Activated T-cell treated with anti-CD3 and anti-CD28 coated beads, Interleukin-2, amount 50 U/mL, for 4 hours (primary cell): ENCODE measurements at regions not wholly inside any gene's neighbourhood (a gene's known extent, or its start where the extent isn't known, plus 50 kb on each side); places are given as distances from the start of the nearest gene placed in this dataset.
A peak's percentile ranks its signal among the peaks of the same experiment; 100 is the strongest.

ENCODE experiments used
- ATAC-seq, 2 donors: fragments of 200-7000 bp; cut with Tn5 transposase; one replicate each; pipeline ENCODE4 v1.10.0; 2021
- DNase-seq: peaks from one replicate; pipeline ENCODE4 v3.0.0-alpha.2; 2020
- H3K27me3 Mint-ChIP-seq: one replicate; pipeline ENCODE4 v1.8.0; 2021; ENCODE audit warnings: low read depth, mixed read lengths
- H3K36me3 Mint-ChIP-seq: one replicate; pipeline ENCODE4 v1.8.0; 2022; ENCODE audit warnings: mixed read lengths; ENCODE audit not compliant: insufficient read depth
- H3K4me1 Mint-ChIP-seq: one replicate; pipeline ENCODE4 v1.8.0; 2021; ENCODE audit warnings: low read depth, mixed read lengths
- H3K4me3 Mint-ChIP-seq: one replicate; pipeline ENCODE4 v1.8.0; 2021; ENCODE audit warnings: mild to moderate bottlenecking, moderate library complexity, mixed read lengths
- H3K9me3 Mint-ChIP-seq: one replicate; pipeline ENCODE4 v1.8.0; 2021; ENCODE audit warnings: mixed read lengths

DNA sequence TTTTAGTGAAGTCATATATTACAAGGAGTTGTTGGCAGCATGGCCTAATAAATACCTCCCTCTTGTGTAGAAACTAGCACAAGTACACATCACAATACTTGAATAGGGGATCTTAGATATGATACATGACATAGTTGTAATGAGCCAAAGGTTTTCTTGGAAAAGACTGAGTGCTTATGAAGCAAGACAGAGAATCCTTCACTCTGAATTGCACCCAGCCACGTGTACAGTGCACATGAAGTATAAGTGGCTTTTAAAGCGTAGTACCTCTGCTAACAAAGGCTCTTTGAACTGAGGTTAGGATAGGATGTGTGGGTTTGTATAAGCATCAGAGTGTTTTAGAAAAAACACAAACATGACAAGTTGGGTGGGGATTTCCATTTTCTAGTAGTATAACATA, 145.5 kb upstream of the STMND1 start:
- H3K27me3 Mint-ChIP-seq, result peaks cover 19% of the 10 kb centered on the region
- peaks cover 14% of the 10 kb centered on the region for H3K4me1 Mint-ChIP-seq
- H3K4me3 Mint-ChIP-seq, result no peak overlapping the region
- ATAC-seq, result peak; percentile 82 to 85
- DNase-seq, result no peak
- H3K36me3 Mint-ChIP-seq, result no peaks in the 10 kb centered on the region
- no peaks in the 10 kb centered on the region for H3K9me3 Mint-ChIP-seq

DNA sequence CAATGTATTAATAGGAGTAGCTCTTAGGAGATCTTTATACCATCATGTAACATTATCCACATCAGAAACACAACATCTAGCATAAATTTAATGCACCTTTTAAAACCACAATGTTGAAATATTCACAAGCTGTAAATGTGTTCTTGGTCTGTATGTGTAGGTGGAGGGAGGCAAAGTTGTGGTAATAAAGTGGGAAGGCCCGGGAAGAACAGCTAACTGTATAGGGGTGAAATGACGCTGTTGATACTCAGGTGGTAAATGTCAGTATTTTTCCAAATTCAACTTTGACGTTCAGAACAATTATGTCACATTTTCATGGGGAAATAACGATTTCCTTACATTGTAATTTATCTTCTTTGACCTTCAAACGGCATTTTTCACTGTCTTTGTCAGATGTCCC, 146.0 kb upstream of the STMND1 start:
- Mint-ChIP-seq H3K9me3 (no peaks in the 10 kb centered on the region), H3K27me3 (peaks cover 19% of the 10 kb centered on the region), H3K4me3 (no peak overlapping the region), H3K4me1 (peaks cover 16% of the 10 kb centered on the region), H3K36me3 (no peaks in the 10 kb centered on the region)
- no peak for DNase-seq
- ATAC-seq, result peak; percentile 44 to 60

DNA sequence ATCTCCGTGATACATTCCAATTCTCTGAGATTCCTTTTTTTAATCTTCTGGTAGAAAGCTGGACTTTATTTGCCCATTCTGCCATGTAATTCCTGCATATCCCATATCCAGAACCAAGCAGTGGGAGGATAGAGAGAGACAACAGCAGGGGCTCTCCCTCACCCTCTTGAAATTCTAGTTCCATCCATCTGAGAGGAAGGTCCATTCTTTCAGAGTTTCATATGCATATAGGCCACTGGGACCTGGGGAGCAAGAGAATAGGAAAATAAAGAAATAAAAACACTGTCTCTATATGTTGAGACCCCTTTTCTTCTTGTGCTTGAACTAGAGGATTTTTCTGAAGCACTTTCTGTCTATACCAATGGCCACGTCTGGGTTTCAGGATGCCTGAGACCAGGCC, 147.9 kb upstream of the STMND1 start:
- H3K4me1 Mint-ChIP-seq, result peaks cover 19% of the 10 kb centered on the region
- DNase-seq (no peak), ATAC-seq (no peak)
- H3K9me3 Mint-ChIP-seq, result no peaks in the 10 kb centered on the region
- peaks cover 25% of the 10 kb centered on the region for H3K27me3 Mint-ChIP-seq
- H3K36me3 Mint-ChIP-seq, result no peaks in the 10 kb centered on the region
- no peak overlapping the region for H3K4me3 Mint-ChIP-seq

DNA sequence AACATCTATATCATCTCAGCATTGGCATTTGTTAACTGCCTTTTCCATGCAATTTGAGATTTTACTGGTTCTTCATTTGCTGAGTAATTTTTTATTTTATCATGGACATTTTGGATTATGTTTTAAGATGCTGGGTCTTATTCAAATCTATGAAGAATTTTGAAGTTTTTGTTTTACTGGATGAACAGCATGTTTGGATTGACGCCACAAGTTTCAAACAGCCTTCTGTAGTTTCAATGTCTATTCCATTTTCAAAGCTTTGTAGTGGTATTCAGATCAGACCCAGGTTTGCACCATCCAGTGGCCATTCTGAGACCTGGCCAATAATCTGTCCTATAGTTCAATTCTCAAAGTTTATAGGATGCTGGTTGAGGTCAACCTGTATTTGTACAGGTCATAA, 148.4 kb upstream of the STMND1 start:
- H3K4me3 Mint-ChIP-seq, result no peak overlapping the region
- H3K27me3 Mint-ChIP-seq, result peaks cover 26% of the 10 kb centered on the region
- ATAC-seq, result no peak
- H3K36me3 Mint-ChIP-seq, result no peaks in the 10 kb centered on the region
- H3K9me3 Mint-ChIP-seq, result no peaks in the 10 kb centered on the region
- no peak for DNase-seq
- H3K4me1 Mint-ChIP-seq, result peaks cover 19% of the 10 kb centered on the region

DNA sequence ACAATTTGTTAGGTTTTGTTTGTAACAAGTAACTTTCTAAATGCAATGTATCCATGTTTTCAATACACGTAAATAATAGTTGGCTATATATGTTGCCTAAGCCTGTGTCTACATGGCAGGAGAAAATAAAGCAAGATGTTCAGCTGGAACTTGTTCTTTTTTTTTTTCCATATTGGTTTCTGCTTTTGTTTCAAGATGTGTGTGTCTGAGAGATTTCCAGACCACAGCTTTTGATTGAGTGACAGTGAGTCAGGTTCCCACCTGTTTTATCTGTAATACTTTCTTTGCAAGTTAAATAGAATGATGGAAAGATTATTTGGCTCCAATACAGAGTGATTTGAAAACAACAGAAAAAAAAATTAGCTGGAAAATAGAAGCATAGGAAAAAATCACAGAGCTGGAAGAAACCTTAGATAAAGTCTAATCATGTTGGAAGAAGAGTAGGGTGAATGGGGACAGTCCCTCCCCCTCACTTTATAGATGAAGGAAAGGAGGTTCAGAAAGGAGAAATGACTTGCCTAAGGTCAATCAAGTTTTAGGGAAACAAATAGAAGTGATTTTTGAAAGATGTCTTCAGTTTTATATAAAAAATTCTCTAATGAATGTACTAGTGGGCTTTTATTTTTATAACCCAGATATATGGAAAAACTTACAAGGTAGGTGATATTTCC, 150.9 kb upstream of the STMND1 start:
- Mint-ChIP-seq H3K4me1 (peaks cover 14% of the 10 kb centered on the region), H3K27me3 (peaks cover 37% of the 10 kb centered on the region), H3K9me3 (no peaks in the 10 kb centered on the region), H3K36me3 (no peaks in the 10 kb centered on the region), H3K4me3 (peak overlapping the region; percentile 39)
- DNase-seq (no peak), ATAC-seq (peak; percentile 80 to 88)

DNA sequence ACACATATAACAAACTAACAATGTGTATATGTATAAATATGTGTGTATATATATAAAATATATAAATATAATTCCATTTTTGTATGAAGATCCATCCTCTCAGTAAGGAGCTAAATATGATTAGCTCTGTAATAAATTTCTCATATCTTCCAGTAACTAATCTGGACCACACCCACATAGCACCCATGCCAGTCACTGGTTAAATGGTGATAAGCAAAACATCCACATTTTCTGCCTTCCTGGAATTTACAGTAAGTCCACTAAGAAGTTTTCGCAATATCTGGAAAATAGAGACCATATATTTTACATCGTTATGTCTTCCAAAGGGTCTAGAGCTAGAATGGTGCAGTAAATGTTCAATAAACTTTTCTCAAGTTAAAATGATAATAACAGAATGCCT, 151.5 kb upstream of the STMND1 start:
- Mint-ChIP-seq H3K36me3 (no peaks in the 10 kb centered on the region), H3K27me3 (peaks cover 38% of the 10 kb centered on the region), H3K4me3 (no peak overlapping the region), H3K4me1 (peaks cover 11% of the 10 kb centered on the region), H3K9me3 (no peaks in the 10 kb centered on the region)
- ATAC-seq (no peak), DNase-seq (no peak)

DNA sequence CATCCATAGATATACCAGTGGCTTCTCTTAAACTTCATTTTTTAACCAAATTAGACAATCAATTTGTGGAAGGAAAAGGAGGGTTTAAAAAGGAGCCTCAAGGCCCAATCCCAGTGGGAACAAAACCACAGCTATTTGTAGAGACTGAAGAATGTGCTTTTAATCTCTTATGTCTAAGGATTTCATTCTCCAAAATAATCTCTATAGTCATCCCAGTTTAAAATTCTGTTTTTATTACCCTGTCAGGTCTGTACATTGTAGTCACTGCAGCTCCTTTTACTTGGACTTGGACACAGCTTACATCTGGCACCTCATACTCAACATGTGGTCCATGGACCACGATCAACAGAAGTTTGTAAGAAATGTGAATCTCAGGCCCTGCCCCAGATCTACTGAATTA, 152.1 kb upstream of the STMND1 start:
- ATAC-seq (no peak), DNase-seq (no peak)
- Mint-ChIP-seq H3K4me3 (no peak overlapping the region), H3K27me3 (peaks cover 38% of the 10 kb centered on the region), H3K36me3 (no peaks in the 10 kb centered on the region), H3K4me1 (peaks cover 11% of the 10 kb centered on the region), H3K9me3 (no peaks in the 10 kb centered on the region)

DNA sequence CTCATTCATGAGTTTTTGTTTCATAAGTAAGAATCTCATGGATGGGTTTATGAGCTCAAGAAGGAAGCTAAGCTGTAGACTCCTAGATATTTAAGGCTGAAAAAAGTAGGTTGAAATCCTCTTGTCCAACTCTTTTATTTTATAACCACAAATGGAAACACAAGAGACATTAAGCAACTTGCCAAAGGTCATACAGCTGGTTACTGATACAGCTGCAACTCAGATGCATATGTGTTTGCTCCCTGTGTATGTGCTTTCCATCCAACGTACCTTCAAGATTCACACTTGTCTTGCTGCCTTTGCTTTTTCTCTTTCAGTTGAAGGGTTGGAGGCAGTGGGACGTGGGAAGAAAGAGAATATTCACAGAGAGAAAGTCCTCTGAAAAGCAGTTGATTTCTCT, 153.5 kb upstream of the STMND1 start:
- peaks cover 33% of the 10 kb centered on the region for H3K27me3 Mint-ChIP-seq
- no peaks in the 10 kb centered on the region for H3K36me3 Mint-ChIP-seq
- DNase-seq, result no peak
- ATAC-seq, result no peak
- no peaks in the 10 kb centered on the region for H3K9me3 Mint-ChIP-seq
- peaks cover 11% of the 10 kb centered on the region for H3K4me1 Mint-ChIP-seq
- no peak overlapping the region for H3K4me3 Mint-ChIP-seq

DNA sequence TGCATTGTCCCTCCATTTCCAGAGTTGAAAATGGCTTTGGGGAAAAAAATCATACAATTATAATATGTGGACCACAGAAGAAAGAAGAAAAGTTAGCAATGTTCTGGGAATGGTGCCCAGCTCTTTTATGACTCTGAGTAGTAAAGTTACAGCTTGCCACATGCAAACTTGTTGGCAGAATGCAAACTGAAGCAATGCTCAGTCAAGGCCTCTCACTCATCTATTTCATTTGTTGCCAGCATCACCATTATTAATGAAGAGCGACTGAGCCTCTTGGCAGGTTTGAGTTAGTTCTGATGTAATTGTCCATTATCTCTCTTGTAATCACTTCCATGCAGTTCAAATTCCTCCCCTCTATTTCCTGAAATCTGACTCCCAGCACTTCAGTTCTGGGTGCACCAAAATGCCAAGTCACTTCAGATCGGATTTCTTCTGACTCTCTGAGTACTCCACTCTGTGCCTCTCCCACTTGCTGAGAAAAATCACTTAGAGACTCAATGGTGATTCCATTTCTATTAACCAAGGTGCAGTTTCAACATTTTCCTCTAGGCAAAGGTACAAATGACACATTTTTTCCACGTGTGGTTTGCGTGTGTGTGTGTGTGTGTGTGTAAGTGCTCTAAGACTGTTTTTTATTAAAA, 154.4 kb upstream of the STMND1 start:
- H3K4me1 Mint-ChIP-seq, result peaks cover 11% of the 10 kb centered on the region
- H3K4me3 Mint-ChIP-seq, result no peak overlapping the region
- no peaks in the 10 kb centered on the region for H3K36me3 Mint-ChIP-seq
- H3K27me3 Mint-ChIP-seq, result peaks cover 25% of the 10 kb centered on the region
- no peaks in the 10 kb centered on the region for H3K9me3 Mint-ChIP-seq
- ATAC-seq, result no peak
- DNase-seq, result no peak

DNA sequence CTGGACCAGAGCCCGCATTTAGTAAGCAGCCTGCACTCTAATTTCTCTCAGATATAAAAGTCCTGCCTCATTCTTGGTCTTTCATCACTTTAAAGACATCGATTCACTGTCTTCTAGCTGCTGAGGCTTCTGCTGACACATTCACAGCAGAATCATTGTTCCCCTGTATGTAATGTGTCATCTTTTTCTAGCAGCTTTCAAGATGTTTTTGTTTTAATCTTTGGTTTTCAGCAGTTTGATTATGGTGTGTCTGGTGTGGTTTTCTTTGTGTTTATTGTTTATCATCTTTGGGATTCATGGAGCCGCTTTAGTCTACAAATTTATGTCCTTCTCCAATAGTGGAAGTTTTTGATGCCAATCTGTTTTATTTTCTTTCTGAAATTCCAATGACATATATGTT, 157.3 kb upstream of the STMND1 start:
- Mint-ChIP-seq H3K4me3 (no peak overlapping the region), H3K27me3 (peaks cover 28% of the 10 kb centered on the region), H3K9me3 (no peaks in the 10 kb centered on the region), H3K36me3 (no peaks in the 10 kb centered on the region), H3K4me1 (peaks cover 4% of the 10 kb centered on the region)
- ATAC-seq (no peak), DNase-seq (no peak)

DNA sequence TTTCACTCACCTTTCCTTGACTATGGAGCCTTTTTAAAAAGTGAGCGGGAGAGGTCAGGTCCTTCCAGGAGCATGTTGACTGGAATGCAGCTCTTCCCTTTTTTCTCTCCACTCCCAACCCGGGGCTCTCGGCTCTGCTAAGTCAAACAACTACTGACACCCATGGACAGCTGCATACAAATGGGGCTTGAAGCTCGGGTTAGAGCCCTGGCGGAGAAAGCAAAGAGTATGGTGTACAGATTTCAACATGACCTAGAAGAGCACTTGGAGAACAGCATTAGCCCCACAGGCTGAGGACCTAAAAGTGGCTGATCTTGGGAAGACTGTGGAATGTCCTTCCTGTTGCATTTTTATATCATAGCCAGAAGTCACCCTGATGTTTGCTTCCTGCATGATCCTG, 162.0 kb upstream of the STMND1 start:
- H3K36me3 Mint-ChIP-seq, result no peaks in the 10 kb centered on the region
- ATAC-seq, result no peak
- no peak overlapping the region for H3K4me3 Mint-ChIP-seq
- H3K27me3 Mint-ChIP-seq, result peaks cover 18% of the 10 kb centered on the region
- H3K9me3 Mint-ChIP-seq, result no peaks in the 10 kb centered on the region
- H3K4me1 Mint-ChIP-seq, result no peaks in the 10 kb centered on the region
- no peak for DNase-seq

DNA sequence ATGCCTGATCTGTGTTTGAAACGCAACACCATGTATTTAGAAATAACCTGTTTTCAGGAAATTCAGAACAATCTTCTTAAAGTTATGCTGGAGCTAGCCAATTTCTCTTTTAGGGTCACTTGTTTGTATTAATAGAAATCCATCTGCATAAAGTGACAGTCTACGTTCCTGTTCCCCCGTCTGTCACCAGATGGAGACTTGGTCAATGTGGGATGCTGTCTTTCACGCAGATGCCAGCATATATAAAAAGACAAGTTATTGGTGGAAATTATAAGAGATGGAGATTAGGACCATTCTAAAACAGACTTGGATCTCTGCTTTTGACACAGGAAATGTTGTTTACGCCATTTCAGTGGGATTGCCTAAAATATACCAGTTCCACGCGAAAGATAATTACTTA, 162.5 kb upstream of the STMND1 start:
- no peak for ATAC-seq
- H3K36me3 Mint-ChIP-seq, result no peaks in the 10 kb centered on the region
- no peaks in the 10 kb centered on the region for H3K9me3 Mint-ChIP-seq
- no peak for DNase-seq
- no peaks in the 10 kb centered on the region for H3K4me1 Mint-ChIP-seq
- H3K4me3 Mint-ChIP-seq, result no peak overlapping the region
- peaks cover 18% of the 10 kb centered on the region for H3K27me3 Mint-ChIP-seq

DNA sequence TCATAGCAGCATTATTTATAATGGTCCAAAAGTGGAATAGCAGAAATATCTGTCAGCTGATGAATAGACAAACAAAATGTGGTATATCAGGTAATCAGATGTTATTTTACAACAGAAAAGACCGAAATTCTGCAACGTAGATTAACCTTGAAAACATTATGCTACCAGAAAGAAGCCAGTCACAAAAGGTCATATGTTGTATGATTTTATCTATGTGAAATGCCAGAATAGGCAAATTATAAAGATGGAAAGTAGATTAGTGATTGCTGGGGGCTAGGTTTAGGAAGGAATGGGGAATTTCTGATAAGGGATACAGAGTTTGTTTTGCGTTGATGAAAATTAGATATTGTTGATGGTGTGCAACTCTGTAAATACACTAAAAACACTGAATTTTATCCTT, 165.0 kb upstream of the STMND1 start:
- ATAC-seq, result no peak
- Mint-ChIP-seq H3K36me3 (no peaks in the 10 kb centered on the region), H3K4me1 (peaks cover 2% of the 10 kb centered on the region), H3K9me3 (no peaks in the 10 kb centered on the region), H3K4me3 (no peak overlapping the region), H3K27me3 (peaks cover 19% of the 10 kb centered on the region)
- no peak for DNase-seq

DNA sequence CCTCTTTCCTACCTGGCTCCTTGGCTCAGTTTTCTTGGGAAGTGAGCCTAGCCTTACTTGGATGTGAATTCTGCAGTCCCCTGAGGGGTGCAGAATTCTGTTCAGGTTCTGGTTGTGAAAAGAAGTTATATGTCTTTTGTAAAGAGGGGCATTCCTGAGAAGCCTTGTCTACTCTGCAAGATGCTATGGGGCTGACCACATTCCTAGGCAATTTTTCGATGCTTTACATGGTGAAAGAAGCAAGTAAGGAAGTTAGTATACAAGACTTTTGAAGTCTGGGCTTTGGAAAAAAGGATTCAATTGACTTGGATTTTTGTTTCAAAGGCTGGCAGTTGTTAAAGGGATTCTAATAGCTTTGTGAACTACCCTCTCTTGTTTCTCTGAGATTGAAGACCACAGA, 167.9 kb upstream of the STMND1 start:
- peaks cover 3% of the 10 kb centered on the region for H3K9me3 Mint-ChIP-seq
- ATAC-seq (no peak), DNase-seq (no peak)
- H3K36me3 Mint-ChIP-seq, result no peaks in the 10 kb centered on the region
- H3K4me3 Mint-ChIP-seq, result no peak overlapping the region
- peaks cover 11% of the 10 kb centered on the region for H3K27me3 Mint-ChIP-seq
- H3K4me1 Mint-ChIP-seq, result peaks cover 2% of the 10 kb centered on the region

DNA sequence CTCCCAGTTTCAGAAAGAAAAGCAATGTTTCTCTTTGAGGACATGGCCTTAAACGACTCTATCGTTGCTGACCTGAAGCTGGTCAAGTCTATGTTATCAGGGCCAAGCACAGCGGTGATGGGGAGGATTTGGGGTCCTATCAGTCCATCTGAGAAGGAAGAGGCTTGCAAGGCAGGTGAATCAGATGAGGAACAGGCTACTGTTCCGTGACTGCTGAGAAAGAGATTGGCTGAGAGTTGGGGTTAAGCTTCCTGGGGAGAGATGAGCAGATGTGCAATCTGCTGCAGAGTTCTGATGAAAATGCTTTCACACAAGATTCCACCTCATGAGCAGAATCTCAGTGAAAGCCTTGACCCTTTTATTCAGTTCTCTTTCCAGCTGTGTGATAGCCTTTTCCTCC, 168.3 kb upstream of the STMND1 start:
- no peak overlapping the region for H3K4me3 Mint-ChIP-seq
- H3K4me1 Mint-ChIP-seq, result peaks cover 2% of the 10 kb centered on the region
- DNase-seq, result no peak

More for the DNA sequence above, 168.3 kb upstream of the STMND1 start:
- peaks cover 10% of the 10 kb centered on the region for H3K27me3 Mint-ChIP-seq
- H3K36me3 Mint-ChIP-seq, result no peaks in the 10 kb centered on the region
- peaks cover 3% of the 10 kb centered on the region for H3K9me3 Mint-ChIP-seq
- ATAC-seq, result no peak
